PFSK-1 (cell line): ENCODE measurements at regions not wholly inside any gene's neighbourhood (a gene's known extent, or its start where the extent isn't known, plus 50 kb on each side); places are given as distances from the start of the nearest gene placed in this dataset.

Source experiments
- FOXP2 ChIP-seq: optimal IDR thresholded peaks from 2 replicates; pipeline ENCODE3; 2011; ENCODE audit warnings: borderline replicate concordance, control low read depth, inconsistent platforms; ENCODE audit not compliant: insufficient read depth; ENCODE audit errors: extremely low read length, extremely low read depth
- POLR2AphosphoS5 ChIP-seq: IDR thresholded peaks from 2 replicates; pipeline ENCODE4 v1.6.1; 2012; ENCODE audit warnings: low read depth, mild to moderate bottlenecking, control low read depth, low read length, moderate library complexity
- SIN3A ChIP-seq: IDR thresholded peaks from 2 replicates; pipeline ENCODE4 v1.6.1; 2012; ENCODE audit warnings: mild to moderate bottlenecking, low read length, moderate library complexity, borderline replicate concordance; ENCODE audit not compliant: insufficient read depth
- TAF1 ChIP-seq: IDR thresholded peaks from 2 replicates; pipeline ENCODE4 v1.6.1; 2012; ENCODE audit warnings: low read length, control low read depth, borderline replicate concordance; ENCODE audit not compliant: insufficient read depth
- TF ChIP-seq, protein P1 (sequence below), 2 experiments: IDR thresholded peaks; 2 replicates each; pipeline versions ENCODE4 v1.6.1 to v1.8.0; 2011 to 2012; ENCODE audit warnings: low read depth in 2 of 2, low read length in 2 of 2, control low read depth in 1 of 2, inconsistent platforms in 1 of 2, mild to moderate bottlenecking in 1 of 2, moderate library complexity in 1 of 2; ENCODE audit not compliant: insufficient read depth in 1 of 2

DNA sequence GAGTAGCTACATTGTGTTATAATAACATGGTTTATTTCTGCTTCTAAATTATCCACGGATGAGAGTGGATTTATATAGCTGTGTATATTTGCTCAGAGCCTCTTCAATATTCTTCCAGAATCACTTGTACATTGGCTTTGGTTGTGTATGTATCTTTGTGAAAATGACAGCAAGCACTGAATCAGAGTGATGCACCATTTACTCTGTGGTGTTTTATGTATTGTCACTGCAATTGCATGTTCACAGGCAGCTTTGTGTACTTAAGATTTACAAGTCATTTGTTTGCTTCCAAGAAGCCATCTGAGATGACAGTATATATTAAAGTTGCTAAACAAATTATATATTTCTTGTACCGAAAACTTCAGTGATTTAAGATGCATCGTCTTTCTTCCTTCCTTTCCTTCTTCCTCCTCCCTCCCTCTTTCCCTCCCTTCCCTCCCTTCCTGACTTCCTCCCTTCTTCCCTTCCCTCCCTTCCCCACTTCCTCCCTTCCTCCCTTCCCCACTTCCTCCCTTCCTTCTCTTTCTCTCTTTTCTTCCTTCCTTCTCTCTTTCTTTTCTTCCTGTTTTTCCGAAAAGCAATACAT, 362.3 kb upstream of the GOLIM4 start:
- TF ChIP-seq TAF1, result no peak
- no peak for TF ChIP-seq FOXP2
- TF ChIP-seq SIN3A, result no peak
- no peak for TF ChIP-seq POLR2AphosphoS5
- TF ChIP-seq, protein P1, sequence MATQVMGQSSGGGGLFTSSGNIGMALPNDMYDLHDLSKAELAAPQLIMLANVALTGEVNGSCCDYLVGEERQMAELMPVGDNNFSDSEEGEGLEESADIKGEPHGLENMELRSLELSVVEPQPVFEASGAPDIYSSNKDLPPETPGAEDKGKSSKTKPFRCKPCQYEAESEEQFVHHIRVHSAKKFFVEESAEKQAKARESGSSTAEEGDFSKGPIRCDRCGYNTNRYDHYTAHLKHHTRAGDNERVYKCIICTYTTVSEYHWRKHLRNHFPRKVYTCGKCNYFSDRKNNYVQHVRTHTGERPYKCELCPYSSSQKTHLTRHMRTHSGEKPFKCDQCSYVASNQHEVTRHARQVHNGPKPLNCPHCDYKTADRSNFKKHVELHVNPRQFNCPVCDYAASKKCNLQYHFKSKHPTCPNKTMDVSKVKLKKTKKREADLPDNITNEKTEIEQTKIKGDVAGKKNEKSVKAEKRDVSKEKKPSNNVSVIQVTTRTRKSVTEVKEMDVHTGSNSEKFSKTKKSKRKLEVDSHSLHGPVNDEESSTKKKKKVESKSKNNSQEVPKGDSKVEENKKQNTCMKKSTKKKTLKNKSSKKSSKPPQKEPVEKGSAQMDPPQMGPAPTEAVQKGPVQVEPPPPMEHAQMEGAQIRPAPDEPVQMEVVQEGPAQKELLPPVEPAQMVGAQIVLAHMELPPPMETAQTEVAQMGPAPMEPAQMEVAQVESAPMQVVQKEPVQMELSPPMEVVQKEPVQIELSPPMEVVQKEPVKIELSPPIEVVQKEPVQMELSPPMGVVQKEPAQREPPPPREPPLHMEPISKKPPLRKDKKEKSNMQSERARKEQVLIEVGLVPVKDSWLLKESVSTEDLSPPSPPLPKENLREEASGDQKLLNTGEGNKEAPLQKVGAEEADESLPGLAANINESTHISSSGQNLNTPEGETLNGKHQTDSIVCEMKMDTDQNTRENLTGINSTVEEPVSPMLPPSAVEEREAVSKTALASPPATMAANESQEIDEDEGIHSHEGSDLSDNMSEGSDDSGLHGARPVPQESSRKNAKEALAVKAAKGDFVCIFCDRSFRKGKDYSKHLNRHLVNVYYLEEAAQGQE (IDR thresholded peaks at IDR 0.05; ENCODE audit: insufficient read depth in 1 of 2, low read depth in 2 of 2, low read length in 2 of 2), result no peak

GRCh38 chr3:168455814-168456213, 360.1 kb upstream of the GOLIM4 start:
- TF ChIP-seq POLR2AphosphoS5, result no peak
- no peak for TF ChIP-seq TAF1
- TF ChIP-seq, protein P1 (IDR thresholded peaks at IDR 0.05; ENCODE audit: insufficient read depth in 1 of 2, low read depth in 2 of 2, low read length in 2 of 2), result no peak
- TF ChIP-seq FOXP2, result no peak
- no peak for TF ChIP-seq SIN3A

DNA sequence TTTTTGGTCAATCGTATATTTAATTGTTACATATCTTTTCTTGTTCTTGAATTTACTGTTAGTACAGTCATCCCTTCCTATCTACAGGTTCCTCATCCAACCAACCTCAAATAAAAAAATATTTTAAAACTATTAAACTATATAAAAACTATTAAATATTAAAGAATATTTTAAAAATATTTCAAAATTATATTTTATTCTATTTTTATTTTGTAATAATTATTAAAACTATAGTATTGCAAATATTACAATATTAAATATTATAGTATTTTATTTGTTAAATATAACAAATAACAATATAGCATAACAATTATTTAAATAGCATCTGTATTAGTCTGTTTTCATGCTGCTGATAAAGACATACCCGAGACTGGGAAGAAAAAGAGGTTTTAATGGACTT, 357.9 kb upstream of the GOLIM4 start:
- no peak for TF ChIP-seq FOXP2
- no peak for TF ChIP-seq TAF1
- TF ChIP-seq POLR2AphosphoS5, result no peak
- TF ChIP-seq SIN3A, result no peak
- TF ChIP-seq, protein P1 (IDR thresholded peaks at IDR 0.05; ENCODE audit: insufficient read depth in 1 of 2, low read depth in 2 of 2, low read length in 2 of 2), result no peak

- no peak for TF ChIP-seq SIN3A
- TF ChIP-seq, protein P1 (IDR thresholded peaks at IDR 0.05; ENCODE audit: insufficient read depth in 1 of 2, low read depth in 2 of 2, low read length in 2 of 2), result no peak
- no peak for TF ChIP-seq FOXP2
- no peak for TF ChIP-seq POLR2AphosphoS5
- no peak for TF ChIP-seq TAF1
Measured at GRCh38 chr3:168443965-168444364, 348.2 kb upstream of the GOLIM4 start.

- no peak for TF ChIP-seq SIN3A
- TF ChIP-seq, protein P1 (IDR thresholded peaks at IDR 0.05; ENCODE audit: insufficient read depth in 1 of 2, low read depth in 2 of 2, low read length in 2 of 2), result no peak
- no peak for TF ChIP-seq TAF1
Measured at GRCh38 chr3:168442502-168442901, 346.8 kb upstream of the GOLIM4 start.
